ENCODE measurements at regions not wholly inside any gene's neighbourhood (a gene's known extent, or its start where the extent isn't known, plus 50 kb on each side); places are given as distances from the start of the nearest gene placed in this dataset.

DNA sequence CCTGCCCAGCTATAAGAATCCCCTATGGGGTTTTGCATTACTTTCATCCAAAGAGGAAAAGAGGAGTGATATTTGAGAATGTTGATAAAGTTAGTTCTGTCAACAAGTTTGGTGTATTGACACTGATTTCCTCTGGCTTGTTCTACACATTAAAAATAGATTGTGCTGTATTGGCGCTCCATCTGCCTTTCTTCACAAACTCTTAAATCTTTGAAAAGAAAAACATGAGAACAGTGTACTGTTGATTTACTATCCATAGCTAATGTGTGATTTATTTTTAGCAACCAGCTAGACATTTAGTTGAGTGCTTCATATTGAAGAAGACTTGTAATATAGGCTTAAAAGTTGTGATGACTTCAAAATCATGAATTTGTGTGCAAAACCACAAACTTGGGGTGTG lies 261.2 kb upstream of the ANKRD50 start:
- in situ Hi-C loops (cut with MboI): no loop called here
- 0% methylated on average over 1 of the region's 1 CpG for WGBS (ENCODE audit: insufficient coverage, insufficient replicate concordance, low lambda C conversion rate, missing lambda C conversion rate)
- Histone ChIP-seq H3K79me2 (ENCODE audit: control insufficient read depth, insufficient read depth, low read length) (no peaks in the 10 kb centered on the region), H3K4me2 (ENCODE audit: control insufficient read depth, insufficient read depth) (no peak overlapping the region), H4K20me1 (ENCODE audit: control insufficient read depth, insufficient read depth) (no peaks in the 10 kb centered on the region), H3K27me3 (replicated peaks in 1 of 2; ENCODE audit: control insufficient read depth in 2 of 2, insufficient read depth in 2 of 2, low read length in 1 of 2) (no peaks in the 10 kb centered on the region), H3K9me3 (replicated peaks; ENCODE audit: control insufficient read depth, insufficient read depth, low read length) (no peaks in the 10 kb centered on the region), H3K9ac (ENCODE audit: control insufficient read depth, insufficient read depth, low read length) (no peak overlapping the region), H3K4me1 (ENCODE audit: control insufficient read depth, insufficient read depth, low read length) (no peaks in the 10 kb centered on the region), H3K4me3 (no peak overlapping the region), H3K36me3 (ENCODE audit: control insufficient read depth in 2 of 2, insufficient read depth in 2 of 2, low read length in 1 of 2) (no peaks in the 10 kb centered on the region), H3K27ac (ENCODE audit: control insufficient read depth, insufficient read depth) (no peak overlapping the region), H2AFZ (ENCODE audit: control insufficient read depth, low read depth, low read length) (no peak overlapping the region)
- TF ChIP-seq POLR2AphosphoS5 (IDR thresholded peaks at IDR 0.05; ENCODE audit: low read length) (no peak), ZNF622 (IDR thresholded peaks at IDR 0.05) (no peak), STAT3 (IDR thresholded peaks at IDR 0.05; ENCODE audit: low read depth, low read length) (no peak), RUNX3 (IDR thresholded peaks at IDR 0.05; ENCODE audit: low read length) (no peak), NR2C2 (IDR thresholded peaks at IDR 0.05; ENCODE audit: borderline replicate concordance, control insufficient read depth, insufficient read length, low read depth) (no peak), YY1 (IDR thresholded peaks at IDR 0.05; ENCODE audit: low read depth, low read length) (no peak), POLR2A (IDR thresholded peaks at IDR 0.05; ENCODE audit: low read depth, low read length) (no peak), NFYB (IDR thresholded peaks at IDR 0.05; ENCODE audit: insufficient read depth, low read depth, low read length) (no peak), STAT1 (conservative IDR thresholded peaks at IDR 0.05) (no peak), TCF7 (IDR thresholded peaks at IDR 0.05; ENCODE audit: borderline replicate concordance) (no peak), BMI1 (IDR thresholded peaks at IDR 0.05; ENCODE audit: borderline replicate concordance) (no peak), MTA3 (IDR thresholded peaks at IDR 0.05; ENCODE audit: borderline replicate concordance, low read length) (no peak), BHLHE40 (IDR thresholded peaks at IDR 0.05; ENCODE audit: borderline replicate concordance in 1 of 2, low read depth in 2 of 2, low read length in 1 of 2) (no peak), CBX5 (IDR thresholded peaks at IDR 0.05; ENCODE audit: low read depth) (no peak), NFXL1 (IDR thresholded peaks at IDR 0.05; ENCODE audit: borderline replicate concordance) (no peak), IRF4 (IDR thresholded peaks at IDR 0.05; ENCODE audit: low read depth, low read length) (no peak), ETV6 (conservative IDR thresholded peaks at IDR 0.05 in 1 of 2, IDR thresholded peaks at IDR 0.05 in 1 of 2; ENCODE audit: borderline replicate concordance in 1 of 2, low read depth in 1 of 2) (no peak)
- TF ChIP-seq, protein P1, sequence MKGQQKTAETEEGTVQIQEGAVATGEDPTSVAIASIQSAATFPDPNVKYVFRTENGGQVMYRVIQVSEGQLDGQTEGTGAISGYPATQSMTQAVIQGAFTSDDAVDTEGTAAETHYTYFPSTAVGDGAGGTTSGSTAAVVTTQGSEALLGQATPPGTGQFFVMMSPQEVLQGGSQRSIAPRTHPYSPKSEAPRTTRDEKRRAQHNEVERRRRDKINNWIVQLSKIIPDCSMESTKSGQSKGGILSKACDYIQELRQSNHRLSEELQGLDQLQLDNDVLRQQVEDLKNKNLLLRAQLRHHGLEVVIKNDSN (IDR thresholded peaks at IDR 0.05; ENCODE audit: borderline replicate concordance, extremely low read length, insufficient read depth, low read depth, low read length): no peak
- TF ChIP-seq, protein P2, sequence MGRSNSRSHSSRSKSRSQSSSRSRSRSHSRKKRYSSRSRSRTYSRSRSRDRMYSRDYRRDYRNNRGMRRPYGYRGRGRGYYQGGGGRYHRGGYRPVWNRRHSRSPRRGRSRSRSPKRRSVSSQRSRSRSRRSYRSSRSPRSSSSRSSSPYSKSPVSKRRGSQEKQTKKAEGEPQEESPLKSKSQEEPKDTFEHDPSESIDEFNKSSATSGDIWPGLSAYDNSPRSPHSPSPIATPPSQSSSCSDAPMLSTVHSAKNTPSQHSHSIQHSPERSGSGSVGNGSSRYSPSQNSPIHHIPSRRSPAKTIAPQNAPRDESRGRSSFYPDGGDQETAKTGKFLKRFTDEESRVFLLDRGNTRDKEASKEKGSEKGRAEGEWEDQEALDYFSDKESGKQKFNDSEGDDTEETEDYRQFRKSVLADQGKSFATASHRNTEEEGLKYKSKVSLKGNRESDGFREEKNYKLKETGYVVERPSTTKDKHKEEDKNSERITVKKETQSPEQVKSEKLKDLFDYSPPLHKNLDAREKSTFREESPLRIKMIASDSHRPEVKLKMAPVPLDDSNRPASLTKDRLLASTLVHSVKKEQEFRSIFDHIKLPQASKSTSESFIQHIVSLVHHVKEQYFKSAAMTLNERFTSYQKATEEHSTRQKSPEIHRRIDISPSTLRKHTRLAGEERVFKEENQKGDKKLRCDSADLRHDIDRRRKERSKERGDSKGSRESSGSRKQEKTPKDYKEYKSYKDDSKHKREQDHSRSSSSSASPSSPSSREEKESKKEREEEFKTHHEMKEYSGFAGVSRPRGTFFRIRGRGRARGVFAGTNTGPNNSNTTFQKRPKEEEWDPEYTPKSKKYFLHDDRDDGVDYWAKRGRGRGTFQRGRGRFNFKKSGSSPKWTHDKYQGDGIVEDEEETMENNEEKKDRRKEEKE (IDR thresholded peaks at IDR 0.05): no peak
- no peak for ATAC-seq
- SMC1A ChIA-PET (ENCODE audit: uncharacterized antibody, unreplicated experiment): no interaction called here
- DNase-seq (ENCODE audit: low read depth, low spot score): no peak
- FAIRE-seq: no peak
- RAD21 ChIA-PET (ENCODE audit: unreplicated experiment): no interaction called here
- intact Hi-C loops (cut with micrococcal nuclease; ENCODE audit: unreplicated experiment): no loop called here
- no TSS peak for BruUV-seq (replicated peaks)
- POLR2A ChIA-PET: no interaction called here
- CTCF ChIA-PET: no interaction called here

Data from GM12878 (cell line).